Stomach smooth muscle (tissue), 2 donors: ENCODE measurements at regions not wholly inside any gene's neighbourhood (a gene's known extent, or its start where the extent isn't known, plus 50 kb on each side); places are given as distances from the start of the nearest gene placed in this dataset.
"Not testable (repeated sequence)": the region's sequence is repeated elsewhere in the genome, so short reads cannot be mapped to it uniquely, and the experiment has no call there.

ENCODE experiments used
- H3K27ac ChIP-seq: one replicate; pipeline ENCODE4 v1.7.0; 2013; ENCODE audit warnings: mild to moderate bottlenecking, low read length, inconsistent platforms
- H3K27me3 ChIP-seq, 2 donors: one replicate each; pipeline ENCODE4 v1.7.0; 2013; ENCODE audit warnings: low read length in 2 of 2; ENCODE audit not compliant: insufficient read depth in 2 of 2, control insufficient read depth in 1 of 2
- H3K36me3 ChIP-seq, 2 donors: one replicate each; pipeline ENCODE4 v1.7.0; 2013; ENCODE audit warnings: low read length in 2 of 2; ENCODE audit not compliant: control insufficient read depth in 2 of 2, insufficient read depth in 2 of 2
- H3K4me1 ChIP-seq: one replicate; pipeline ENCODE4 v1.7.0; 2013; ENCODE audit warnings: low read length; ENCODE audit not compliant: control insufficient read depth, insufficient read depth
- H3K4me3 ChIP-seq, 2 donors: one replicate each; pipeline ENCODE4 v1.7.0; 2013; ENCODE audit warnings: low read length in 2 of 2
- H3K9ac ChIP-seq, 2 donors: one replicate each; pipeline ENCODE4 v1.7.0; 2013; ENCODE audit warnings: low read length in 2 of 2, mild to moderate bottlenecking in 1 of 2
- H3K9me3 ChIP-seq, 2 donors: one replicate each; pipeline ENCODE4 v1.7.0; 2013; ENCODE audit warnings: low read length in 2 of 2; ENCODE audit not compliant: control insufficient read depth in 2 of 2
- donor health status: healthy.
- donor health status: Pancreatic carcinoma.

- H3K36me3 ChIP-seq = no peaks in the 10 kb centered on the region
- H3K9ac ChIP-seq = no peak overlapping the region
- H3K27me3 ChIP-seq = no peaks in the 10 kb centered on the region
- H3K4me1 ChIP-seq = no peaks in the 10 kb centered on the region
- H3K27ac ChIP-seq = no peak overlapping the region
- peaks cover 0 to 3% of the 10 kb centered on the region in 2 donors for H3K9me3 ChIP-seq
- H3K4me3 ChIP-seq = no peak overlapping the region
These were observed 281.8 kb upstream of the UGT8 start for GRCh38 chr4:114316789-114317188.

- no peaks in the 10 kb centered on the region for H3K4me1 ChIP-seq
- no peaks in the 10 kb centered on the region for H3K36me3 ChIP-seq
- no peak overlapping the region for H3K27ac ChIP-seq
- peaks cover 0 to 3% of the 10 kb centered on the region in 2 donors for H3K9me3 ChIP-seq
- H3K9ac ChIP-seq = no peak overlapping the region
- H3K27me3 ChIP-seq = no peaks in the 10 kb centered on the region
- no peak overlapping the region for H3K4me3 ChIP-seq
These were observed 281.0 kb upstream of the UGT8 start for GRCh38 chr4:114317564-114317963.

GRCh38 chr4:114318309-114318708 is 280.3 kb upstream of the UGT8 start:
- Histone ChIP-seq H3K4me1 (no peaks in the 10 kb centered on the region), H3K4me3 (no peak overlapping the region), H3K36me3 (no peaks in the 10 kb centered on the region), H3K9ac (no peak overlapping the region), H3K27ac (no peak overlapping the region), H3K9me3 (peaks cover 0 to 3% of the 10 kb centered on the region in 2 donors), H3K27me3 (no peaks in the 10 kb centered on the region)

GRCh38 chr4:114320126-114320525 is 278.5 kb upstream of the UGT8 start:
- no peak overlapping the region for H3K4me3 ChIP-seq
- H3K27ac ChIP-seq = no peak overlapping the region
- H3K4me1 ChIP-seq = no peaks in the 10 kb centered on the region
- no peak overlapping the region for H3K9ac ChIP-seq
- no peaks in the 10 kb centered on the region for H3K9me3 ChIP-seq
- H3K27me3 ChIP-seq = no peaks in the 10 kb centered on the region
- no peaks in the 10 kb centered on the region for H3K36me3 ChIP-seq

- no peak overlapping the region for H3K9ac ChIP-seq
- H3K4me1 ChIP-seq = no peaks in the 10 kb centered on the region
- no peaks in the 10 kb centered on the region for H3K27me3 ChIP-seq
- H3K36me3 ChIP-seq = no peaks in the 10 kb centered on the region
- H3K4me3 ChIP-seq = no peak overlapping the region
- no peaks in the 10 kb centered on the region for H3K9me3 ChIP-seq
- H3K27ac ChIP-seq = no peak overlapping the region
These were observed 277.2 kb upstream of the UGT8 start for GRCh38 chr4:114321366-114321765.

- Histone ChIP-seq H3K9me3 (no peaks in the 10 kb centered on the region), H3K27me3 (no peaks in the 10 kb centered on the region), H3K27ac (no peak overlapping the region), H3K36me3 (no peaks in the 10 kb centered on the region), H3K4me3 (no peak overlapping the region), H3K4me1 (no peaks in the 10 kb centered on the region), H3K9ac (no peak overlapping the region)
These were observed 274.8 kb upstream of the UGT8 start for GRCh38 chr4:114323841-114324240.

- Histone ChIP-seq H3K27me3 (no peaks in the 10 kb centered on the region), H3K4me1 (no peaks in the 10 kb centered on the region), H3K4me3 (no peak overlapping the region), H3K27ac (no peak overlapping the region), H3K9me3 (no peaks in the 10 kb centered on the region), H3K36me3 (no peaks in the 10 kb centered on the region), H3K9ac (no peak overlapping the region)
These were observed 272.2 kb upstream of the UGT8 start for GRCh38 chr4:114326358-114326757.

GRCh38 chr4:114332119-114332518 is 266.5 kb upstream of the UGT8 start:
- Histone ChIP-seq H3K9ac (no peak overlapping the region), H3K4me1 (no peaks in the 10 kb centered on the region), H3K9me3 (no peaks in the 10 kb centered on the region), H3K27ac (no peak overlapping the region), H3K27me3 (no peaks in the 10 kb centered on the region), H3K4me3 (no peak overlapping the region), H3K36me3 (no peaks in the 10 kb centered on the region)

GRCh38 chr4:114334363-114334762 is 264.2 kb upstream of the UGT8 start:
- H3K4me3 ChIP-seq, H3K9ac ChIP-seq, H3K4me1 ChIP-seq: not testable (repeated sequence)

GRCh38 chr4:114334884-114335330 is 263.7 kb upstream of the UGT8 start:
- Histone ChIP-seq H3K27me3 (no peaks in the 10 kb centered on the region), H3K9me3 (no peaks in the 10 kb centered on the region), H3K36me3 (no peaks in the 10 kb centered on the region), H3K27ac (no peak overlapping the region), H3K4me1 (no peaks in the 10 kb centered on the region), H3K4me3 (no peak overlapping the region), H3K9ac (no peak overlapping the region)

More at GRCh38 chr4:114334363-114334762, 264.2 kb upstream of the UGT8 start:
- not testable (repeated sequence) for H3K9me3 ChIP-seq, H3K27me3 ChIP-seq, H3K27ac ChIP-seq, H3K36me3 ChIP-seq

GRCh38 chr4:114335339-114335738 is 263.3 kb upstream of the UGT8 start:
- Histone ChIP-seq H3K36me3 (no peaks in the 10 kb centered on the region), H3K4me1 (no peaks in the 10 kb centered on the region), H3K9ac (no peak overlapping the region), H3K27me3 (no peaks in the 10 kb centered on the region), H3K4me3 (no peak overlapping the region), H3K27ac (no peak overlapping the region), H3K9me3 (no peaks in the 10 kb centered on the region)
